ENCODE measurements at regions not wholly inside any gene's neighbourhood (a gene's known extent, or its start where the extent isn't known, plus 50 kb on each side); places are given as distances from the start of the nearest gene placed in this dataset.

DNA sequence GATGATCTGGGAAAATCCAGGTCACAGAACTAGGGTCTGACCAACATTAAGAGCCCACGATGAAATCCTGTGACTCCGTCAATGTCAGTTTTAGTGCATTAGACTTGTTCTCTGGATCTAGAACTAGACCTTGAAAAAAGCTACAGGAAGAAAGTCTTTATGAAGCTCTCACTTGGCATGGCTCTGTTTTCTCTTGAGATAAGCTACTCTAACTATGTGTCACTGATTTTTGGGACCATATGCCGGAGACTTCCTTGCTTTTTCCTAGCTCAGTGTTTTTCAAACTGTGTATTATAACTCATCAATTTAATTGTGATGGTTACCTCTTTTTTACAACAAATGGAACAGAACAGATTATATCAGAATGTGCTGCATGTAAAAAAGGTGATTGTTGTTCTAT is 379.7 kb upstream of the DAB1 start:
- intact Hi-C loops (cut with micrococcal nuclease; ENCODE audit: unreplicated experiment) = no loop called here
- ChIA-PET POLR2A (no interaction called here), SMC1A (ENCODE audit: uncharacterized antibody, unreplicated experiment) (no interaction called here), CTCF (interaction anchor here (1.3 kb wide), 1 partner anchor 849 kb away, joined by 4 read pairs; no protein-coding TSS in a partner anchor), RAD21 (ENCODE audit: unreplicated experiment) (no interaction called here)
- 33% methylated on average over 3 of the region's 3 CpGs for WGBS (ENCODE audit: insufficient coverage, insufficient replicate concordance, low lambda C conversion rate, missing lambda C conversion rate)
- Histone ChIP-seq H4K20me1 (ENCODE audit: control insufficient read depth, insufficient read depth) (no peaks in the 10 kb centered on the region), H3K27me3 (replicated peaks in 1 of 2; ENCODE audit: control insufficient read depth in 2 of 2, insufficient read depth in 2 of 2, low read length in 1 of 2) (no peaks in the 10 kb centered on the region), H3K9me3 (replicated peaks; ENCODE audit: control insufficient read depth, insufficient read depth, low read length) (no peaks in the 10 kb centered on the region), H3K27ac (ENCODE audit: control insufficient read depth, insufficient read depth) (no peak overlapping the region), H2AFZ (ENCODE audit: control insufficient read depth, low read depth, low read length) (no peak overlapping the region), H3K9ac (ENCODE audit: control insufficient read depth, insufficient read depth, low read length) (no peak overlapping the region), H3K4me1 (ENCODE audit: control insufficient read depth, insufficient read depth, low read length) (no peaks in the 10 kb centered on the region), H3K36me3 (ENCODE audit: control insufficient read depth in 2 of 2, insufficient read depth in 2 of 2, low read length in 1 of 2) (no peaks in the 10 kb centered on the region), H3K4me2 (ENCODE audit: control insufficient read depth, insufficient read depth) (no peak overlapping the region), H3K4me3 (no peak overlapping the region), H3K79me2 (ENCODE audit: control insufficient read depth, insufficient read depth, low read length) (no peaks in the 10 kb centered on the region)
- no peak for ATAC-seq
- in situ Hi-C loops (cut with MboI) = no loop called here
- no peak for DNase-seq (ENCODE audit: low read depth, low spot score)
- TF ChIP-seq RAD21 (IDR thresholded peaks at IDR 0.05; ENCODE audit: insufficient read depth, low read depth, low read length) = no peak
- TF ChIP-seq FOS (IDR thresholded peaks at IDR 0.05; ENCODE audit: borderline replicate concordance, extremely low read depth, insufficient read length) = no peak
- no peak for TF ChIP-seq PAX5 (IDR thresholded peaks at IDR 0.05; ENCODE audit: borderline replicate concordance, low read depth, low read length)
- no peak for TF ChIP-seq SMAD5 (IDR thresholded peaks at IDR 0.05; ENCODE audit: low read depth)
- no peak for TF ChIP-seq ZNF217 (IDR thresholded peaks at IDR 0.05)
- no peak for TF ChIP-seq NR2C2 (IDR thresholded peaks at IDR 0.05; ENCODE audit: borderline replicate concordance, control insufficient read depth, insufficient read length, low read depth)
- TF ChIP-seq TBL1XR1 (IDR thresholded peaks at IDR 0.05; ENCODE audit: low read depth, low read length) = no peak
- TF ChIP-seq RBBP5 (conservative IDR thresholded peaks at IDR 0.05) = no peak
- FAIRE-seq = no peak
- no TSS peak for BruUV-seq (replicated peaks)

DNA sequence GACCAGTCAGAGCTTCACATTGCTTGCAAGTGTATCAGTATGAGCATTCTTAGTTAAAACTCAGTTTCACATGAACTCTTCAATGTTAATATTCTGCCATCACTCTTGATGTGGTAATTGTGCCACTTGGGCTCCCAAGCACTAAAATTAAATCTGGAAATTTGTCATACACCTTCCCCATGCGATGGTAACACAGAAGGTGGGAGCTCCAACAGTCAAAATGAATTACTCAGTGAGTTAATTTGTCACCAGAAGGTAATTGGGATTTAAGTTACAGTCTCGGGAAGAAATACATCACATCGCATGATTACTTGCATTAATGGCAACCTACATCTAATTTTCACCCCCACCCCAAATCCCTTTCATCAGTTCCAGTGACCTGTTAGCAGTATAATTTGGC is 376.5 kb upstream of the DAB1 start:
- DNase-seq (ENCODE audit: low read depth, low spot score) (no peak), FAIRE-seq (no peak), ATAC-seq (no peak)
- H2AFZ ChIP-seq (ENCODE audit: control insufficient read depth, low read depth, low read length) = no peak overlapping the region
- BruUV-seq (replicated peaks) = no TSS peak
- in situ Hi-C loops (cut with MboI) (no loop called here), intact Hi-C loops (cut with micrococcal nuclease; ENCODE audit: unreplicated experiment) (no loop called here)
- no peaks in the 10 kb centered on the region for H3K9me3 ChIP-seq (replicated peaks; ENCODE audit: control insufficient read depth, insufficient read depth, low read length)
- H3K9ac ChIP-seq (ENCODE audit: control insufficient read depth, insufficient read depth, low read length) = no peak overlapping the region
- no peak overlapping the region for H3K27ac ChIP-seq (ENCODE audit: control insufficient read depth, insufficient read depth)
- H3K79me2 ChIP-seq (ENCODE audit: control insufficient read depth, insufficient read depth, low read length) = no peaks in the 10 kb centered on the region
- WGBS (ENCODE audit: insufficient coverage, insufficient replicate concordance, low lambda C conversion rate, missing lambda C conversion rate) = 16% methylated on average over 3 of the region's 3 CpGs
- no peaks in the 10 kb centered on the region for H3K4me1 ChIP-seq (ENCODE audit: control insufficient read depth, insufficient read depth, low read length)
- ChIA-PET POLR2A (no interaction called here), CTCF (no interaction called here), SMC1A (ENCODE audit: uncharacterized antibody, unreplicated experiment) (no interaction called here), RAD21 (ENCODE audit: unreplicated experiment) (no interaction called here)
- TF ChIP-seq SREBF2 (IDR thresholded peaks at IDR 0.05; ENCODE audit: low read length) = no peak
- TF ChIP-seq, protein P1, sequence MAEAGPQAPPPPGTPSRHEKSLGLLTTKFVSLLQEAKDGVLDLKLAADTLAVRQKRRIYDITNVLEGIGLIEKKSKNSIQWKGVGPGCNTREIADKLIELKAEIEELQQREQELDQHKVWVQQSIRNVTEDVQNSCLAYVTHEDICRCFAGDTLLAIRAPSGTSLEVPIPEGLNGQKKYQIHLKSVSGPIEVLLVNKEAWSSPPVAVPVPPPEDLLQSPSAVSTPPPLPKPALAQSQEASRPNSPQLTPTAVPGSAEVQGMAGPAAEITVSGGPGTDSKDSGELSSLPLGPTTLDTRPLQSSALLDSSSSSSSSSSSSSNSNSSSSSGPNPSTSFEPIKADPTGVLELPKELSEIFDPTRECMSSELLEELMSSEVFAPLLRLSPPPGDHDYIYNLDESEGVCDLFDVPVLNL (IDR thresholded peaks at IDR 0.05; ENCODE audit: low read depth, low read length) = no peak
- no peak for TF ChIP-seq EGR1 (IDR thresholded peaks at IDR 0.05; ENCODE audit: borderline replicate concordance in 1 of 2, low read depth in 2 of 2, low read length in 2 of 2)
- no peak for TF ChIP-seq TAF1 (IDR thresholded peaks at IDR 0.05; ENCODE audit: borderline replicate concordance, low read depth, low read length)
- TF ChIP-seq ZNF24 (IDR thresholded peaks at IDR 0.05) = no peak
- no peak overlapping the region for H3K4me2 ChIP-seq (ENCODE audit: control insufficient read depth, insufficient read depth)
- no peak overlapping the region for H3K4me3 ChIP-seq
- no peaks in the 10 kb centered on the region for H3K36me3 ChIP-seq (ENCODE audit: control insufficient read depth in 2 of 2, insufficient read depth in 2 of 2, low read length in 1 of 2)
- H3K27me3 ChIP-seq (replicated peaks in 1 of 2; ENCODE audit: control insufficient read depth in 2 of 2, insufficient read depth in 2 of 2, low read length in 1 of 2) = no peaks in the 10 kb centered on the region
- no peaks in the 10 kb centered on the region for H4K20me1 ChIP-seq (ENCODE audit: control insufficient read depth, insufficient read depth)

Measured in GM12878 (cell line).